OCI-LY7 (cell line): ENCODE measurements at regions not wholly inside any gene's neighbourhood (a gene's known extent, or its start where the extent isn't known, plus 50 kb on each side); places are given as distances from the start of the nearest gene placed in this dataset.

Experiments used
- BruUV-seq: library from RNA; stranded (reverse); fragments of 400-500 nt; replicated peaks from 2 replicates; lab custom pipeline; 2021; lab: Mats Ljungman, UMichigan
- CTCF ChIA-PET: fragments of 300-600 bp; sonication (Branson Sonifier 250); formaldehyde crosslinking; loops from one replicate; lab custom pipeline; 2022; ENCODE audit warnings: antibody characterized with exemption; ENCODE audit not compliant: unreplicated experiment; lab: Charles Lee
- POLR2A ChIA-PET: fragments of 300-600 bp; sonication (Branson Sonifier 250); formaldehyde crosslinking; loops from one replicate; lab custom pipeline; 2022; ENCODE audit warnings: antibody characterized with exemption; lab: Charles Lee
- DNase-seq: peaks from one replicate; pipeline ENCODE4 v3.0.0-alpha.2; 2015; ENCODE audit warnings: low spot score
- H2AFZ ChIP-seq: fragments of 200-600 bp; sonication (generic), shearing (Covaris generic); 2 replicates; pipeline ENCODE4 v1.6.1; 2014; ENCODE audit warnings: mild to moderate bottlenecking, antibody characterized with exemption, low read length, moderate library complexity
- H3K27ac ChIP-seq: fragments of 200-600 bp; sonication (generic); 2 replicates; pipeline ENCODE4 v1.5.1; 2014; ENCODE audit warnings: mixed run types, low read depth, mild to moderate bottlenecking, moderate library complexity, low read length, inconsistent platforms; ENCODE audit not compliant: poor library complexity, severe bottlenecking
- H3K36me3 ChIP-seq: fragments of 200-600 bp; sonication (generic); 2 replicates; pipeline ENCODE4 v1.6.1; 2014; ENCODE audit warnings: mild to moderate bottlenecking, antibody characterized with exemption, low read length, moderate library complexity, mixed read lengths; ENCODE audit not compliant: insufficient read depth
- H3K4me1 ChIP-seq: fragments of 200-600 bp; sonication (generic); 2 replicates; pipeline ENCODE4 v1.5.1; 2014; ENCODE audit warnings: mild to moderate bottlenecking, low read length; ENCODE audit not compliant: insufficient read depth, poor library complexity, severe bottlenecking
- H3K4me2 ChIP-seq: fragments of 200-600 bp; sonication (generic); 2 replicates; pipeline ENCODE4 v1.6.1; 2014; ENCODE audit warnings: mild to moderate bottlenecking, low read length
- H3K4me3 ChIP-seq: fragments of 200-600 bp; sonication (generic); 2 replicates; pipeline ENCODE4 v1.5.1; 2014; ENCODE audit warnings: mild to moderate bottlenecking, low read depth, low read length; ENCODE audit not compliant: poor library complexity, severe bottlenecking
- H3K79me2 ChIP-seq: fragments of 200-600 bp; sonication (generic); 2 replicates; pipeline ENCODE4 v1.6.1; 2016; ENCODE audit warnings: low read depth, mild to moderate bottlenecking, low read length, moderate library complexity, mixed read lengths; ENCODE audit not compliant: insufficient read depth
- H3K9me2 ChIP-seq: fragments of 200-600 bp; sonication (generic); 2 replicates; pipeline ENCODE4 v1.6.1; 2016; ENCODE audit warnings: mild to moderate bottlenecking, low read length, mixed read lengths; ENCODE audit not compliant: insufficient read depth
- H3K9me3 ChIP-seq: fragments of 200-600 bp; sonication (generic); 2 replicates; pipeline ENCODE4 v1.6.1; 2014; ENCODE audit warnings: mild to moderate bottlenecking, mixed run types, low read length, mixed read lengths
- H4K20me1 ChIP-seq: fragments of 200-600 bp; sonication (generic); 2 replicates; pipeline ENCODE4 v1.6.1; 2014; ENCODE audit warnings: mild to moderate bottlenecking, antibody characterized with exemption, low read length, moderate library complexity, mixed read lengths; ENCODE audit not compliant: insufficient read depth
- EZH2phosphoT487 ChIP-seq: fragments of 200-600 bp; sonication (generic); IDR thresholded peaks from 2 replicates; pipeline ENCODE4 v1.6.1; 2018; ENCODE audit warnings: low read depth, borderline replicate concordance, mild to moderate bottlenecking, mixed run types, antibody characterized with exemption, low read length, moderate library complexity, mixed read lengths
- intact Hi-C: fragments of 100-400 bp; cut with micrococcal nuclease; formaldehyde crosslinking; loops from one replicate; pipeline ENCODE4 v1.10.0; 2022; ENCODE audit not compliant: unreplicated experiment
- TF ChIP-seq, protein P1 (sequence below): fragments of 200-600 bp; sonication (generic); conservative IDR thresholded peaks from 2 replicates; pipeline ENCODE4 v1.5.1; 2014; ENCODE audit warnings: mild to moderate bottlenecking, antibody characterized with exemption, low read length, moderate library complexity, mixed read lengths

GRCh38 chr2:121910139-121910538 is 154.7 kb downstream of the TSN start:
- Histone ChIP-seq H3K36me3 (no peaks in the 10 kb centered on the region), H3K4me3 (no peak overlapping the region), H4K20me1 (no peaks in the 10 kb centered on the region), H3K27ac (no peak overlapping the region), H2AFZ (no peak overlapping the region), H3K9me3 (no peaks in the 10 kb centered on the region), H3K79me2 (no peaks in the 10 kb centered on the region), H3K4me2 (no peak overlapping the region), H3K4me1 (no peaks in the 10 kb centered on the region), H3K9me2 (no peaks in the 10 kb centered on the region)
- ChIA-PET POLR2A (no interaction called here), CTCF (no interaction called here)
- no TSS peak for BruUV-seq
- no peak for DNase-seq
- intact Hi-C loops = no loop called here
- no peak for TF ChIP-seq EZH2phosphoT487
- TF ChIP-seq, protein P1, sequence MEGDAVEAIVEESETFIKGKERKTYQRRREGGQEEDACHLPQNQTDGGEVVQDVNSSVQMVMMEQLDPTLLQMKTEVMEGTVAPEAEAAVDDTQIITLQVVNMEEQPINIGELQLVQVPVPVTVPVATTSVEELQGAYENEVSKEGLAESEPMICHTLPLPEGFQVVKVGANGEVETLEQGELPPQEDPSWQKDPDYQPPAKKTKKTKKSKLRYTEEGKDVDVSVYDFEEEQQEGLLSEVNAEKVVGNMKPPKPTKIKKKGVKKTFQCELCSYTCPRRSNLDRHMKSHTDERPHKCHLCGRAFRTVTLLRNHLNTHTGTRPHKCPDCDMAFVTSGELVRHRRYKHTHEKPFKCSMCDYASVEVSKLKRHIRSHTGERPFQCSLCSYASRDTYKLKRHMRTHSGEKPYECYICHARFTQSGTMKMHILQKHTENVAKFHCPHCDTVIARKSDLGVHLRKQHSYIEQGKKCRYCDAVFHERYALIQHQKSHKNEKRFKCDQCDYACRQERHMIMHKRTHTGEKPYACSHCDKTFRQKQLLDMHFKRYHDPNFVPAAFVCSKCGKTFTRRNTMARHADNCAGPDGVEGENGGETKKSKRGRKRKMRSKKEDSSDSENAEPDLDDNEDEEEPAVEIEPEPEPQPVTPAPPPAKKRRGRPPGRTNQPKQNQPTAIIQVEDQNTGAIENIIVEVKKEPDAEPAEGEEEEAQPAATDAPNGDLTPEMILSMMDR = no peak

GRCh38 chr2:121911036-121911435 is 155.6 kb downstream of the TSN start:
- no peak for DNase-seq
- H3K9me2 ChIP-seq = no peaks in the 10 kb centered on the region
- no peaks in the 10 kb centered on the region for H3K4me1 ChIP-seq
- H3K4me3 ChIP-seq = no peak overlapping the region
- no peak overlapping the region for H3K27ac ChIP-seq
- ChIA-PET CTCF (no interaction called here), POLR2A (no interaction called here)
- H4K20me1 ChIP-seq = no peaks in the 10 kb centered on the region
- BruUV-seq = no TSS peak
- no peaks in the 10 kb centered on the region for H3K9me3 ChIP-seq
- H3K79me2 ChIP-seq = no peaks in the 10 kb centered on the region
- no peak overlapping the region for H3K4me2 ChIP-seq
- TF ChIP-seq, protein P1 = no peak
- no peak for TF ChIP-seq EZH2phosphoT487
- no peaks in the 10 kb centered on the region for H3K36me3 ChIP-seq
- no peak overlapping the region for H2AFZ ChIP-seq
- intact Hi-C loops = no loop called here

- TF ChIP-seq, protein P1 = no peak
- TF ChIP-seq EZH2phosphoT487 = no peak
- ChIA-PET POLR2A (no interaction called here), CTCF (no interaction called here)
- Histone ChIP-seq H4K20me1 (no peaks in the 10 kb centered on the region), H3K36me3 (no peaks in the 10 kb centered on the region), H2AFZ (no peak overlapping the region), H3K27ac (no peak overlapping the region), H3K9me3 (no peaks in the 10 kb centered on the region), H3K4me3 (no peak overlapping the region), H3K9me2 (no peaks in the 10 kb centered on the region), H3K4me1 (no peaks in the 10 kb centered on the region), H3K4me2 (no peak overlapping the region), H3K79me2 (no peaks in the 10 kb centered on the region)
- no TSS peak for BruUV-seq
- DNase-seq = no peak
- intact Hi-C loops = no loop called here
Measured at GRCh38 chr2:121917143-121917542, 161.7 kb downstream of the TSN start.
